HG03558 (cell line): ENCODE measurements at regions not wholly inside any gene's neighbourhood (a gene's known extent, or its start where the extent isn't known, plus 50 kb on each side); places are given as distances from the start of the nearest gene placed in this dataset.

Experiments
- ATAC-seq: cut with Tn5 transposase; IDR thresholded peaks from one replicate; pipeline ENCODE4 v1.9.1; 2021; ENCODE audit warnings: moderate number of reproducible peaks; ENCODE audit not compliant: unreplicated experiment; ENCODE audit errors: extremely low read depth

DNA sequence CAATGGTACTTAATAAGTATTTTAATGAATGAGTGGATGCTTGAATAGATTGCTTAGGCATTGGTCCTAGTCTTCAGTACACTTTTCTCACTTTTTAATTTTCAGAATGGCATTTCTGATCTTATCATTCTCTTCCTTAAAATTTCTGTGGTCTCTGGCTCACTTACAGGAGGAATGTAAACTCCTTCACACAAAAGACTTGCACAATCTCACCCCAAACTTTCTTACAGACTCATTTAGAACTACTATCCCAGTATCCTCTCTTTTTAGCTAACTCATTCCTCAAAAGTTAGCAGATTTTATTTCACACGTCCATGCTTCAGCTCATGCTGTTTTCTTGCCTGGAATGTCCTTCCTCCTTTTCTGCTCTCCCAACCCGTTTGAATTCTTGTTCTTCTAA lies 350.1 kb downstream of the GRXCR1 start:
- no peak for ATAC-seq

DNA sequence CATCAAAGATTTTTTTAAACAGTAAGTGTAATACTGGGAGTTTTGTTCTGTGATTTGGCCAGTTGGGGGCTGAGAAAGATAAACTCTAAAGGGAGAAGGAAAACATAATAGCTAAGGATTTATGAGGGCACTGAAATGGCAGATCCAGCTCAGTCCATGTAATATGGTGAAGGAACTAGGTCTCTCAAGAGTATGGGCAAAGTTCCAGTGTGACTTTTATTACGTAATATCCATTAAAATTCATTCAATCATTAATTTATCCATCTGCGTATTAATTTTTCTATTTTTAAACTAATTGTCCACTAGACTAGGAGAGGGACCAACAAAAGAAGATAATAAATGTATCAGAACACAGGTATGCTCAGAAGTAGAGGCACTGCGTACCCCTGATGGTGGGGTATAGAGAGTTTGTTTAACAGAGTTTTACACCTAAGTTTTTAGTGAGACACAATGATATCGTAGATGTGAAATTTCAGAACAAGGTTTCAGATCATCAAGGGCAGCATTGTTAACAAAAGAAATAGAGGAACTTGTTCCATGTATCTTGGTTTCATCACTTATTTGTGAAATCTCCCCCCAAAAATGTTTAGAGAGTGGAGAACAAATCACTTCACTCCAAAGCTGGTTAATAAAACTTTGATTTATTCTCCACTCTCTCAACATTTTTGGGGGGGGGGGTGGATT lies 351.1 kb downstream of the GRXCR1 start:
- ATAC-seq, result no peak

GRCh38 chr4:43244688-43245382 lies 352.3 kb downstream of the GRXCR1 start:
- peak; percentile 97 for ATAC-seq

DNA sequence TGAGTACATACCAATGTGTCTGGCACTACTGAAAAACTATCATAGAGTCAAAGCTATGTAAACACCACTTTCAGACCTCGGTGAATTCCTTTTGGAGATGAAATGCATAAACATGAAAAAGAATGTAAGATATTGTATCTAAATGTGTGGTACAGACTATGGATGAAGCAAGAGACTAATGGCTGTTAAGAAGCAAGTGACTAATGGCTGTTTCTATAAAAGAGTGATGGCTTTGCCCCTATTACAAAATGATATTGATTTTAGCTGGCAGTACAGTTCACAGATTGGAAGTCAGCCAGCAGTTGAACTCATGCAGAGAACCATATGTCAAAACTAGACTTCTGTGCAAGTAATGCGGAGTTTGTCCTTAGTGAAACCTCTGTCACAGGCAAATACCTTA lies 359.3 kb downstream of the GRXCR1 start:
- ATAC-seq, result no peak

- ATAC-seq, result no peak
Observed at GRCh38 chr4:43253541-43253940, 361.0 kb downstream of the GRXCR1 start.

- ATAC-seq, result no peak
Observed at GRCh38 chr4:43264730-43265129, 372.2 kb downstream of the GRXCR1 start.

DNA sequence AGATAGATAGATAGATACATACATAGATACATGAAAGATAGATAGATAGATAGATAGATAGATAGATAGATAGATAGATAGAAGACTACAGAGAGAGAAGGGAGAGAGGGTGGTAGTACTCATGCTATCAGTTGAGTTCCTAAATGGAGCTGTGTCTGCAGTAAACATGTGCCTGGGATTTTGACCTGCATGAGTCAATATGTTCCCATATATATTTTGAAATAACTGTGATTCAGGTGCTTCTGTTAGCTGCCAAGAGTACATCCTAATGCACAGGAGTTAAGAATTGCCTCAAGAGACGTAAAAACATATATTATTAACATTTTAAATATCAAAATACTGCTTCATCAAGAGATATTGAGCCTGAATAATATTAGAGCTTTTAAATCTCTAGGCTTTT lies 379.4 kb downstream of the GRXCR1 start:
- no peak for ATAC-seq

DNA sequence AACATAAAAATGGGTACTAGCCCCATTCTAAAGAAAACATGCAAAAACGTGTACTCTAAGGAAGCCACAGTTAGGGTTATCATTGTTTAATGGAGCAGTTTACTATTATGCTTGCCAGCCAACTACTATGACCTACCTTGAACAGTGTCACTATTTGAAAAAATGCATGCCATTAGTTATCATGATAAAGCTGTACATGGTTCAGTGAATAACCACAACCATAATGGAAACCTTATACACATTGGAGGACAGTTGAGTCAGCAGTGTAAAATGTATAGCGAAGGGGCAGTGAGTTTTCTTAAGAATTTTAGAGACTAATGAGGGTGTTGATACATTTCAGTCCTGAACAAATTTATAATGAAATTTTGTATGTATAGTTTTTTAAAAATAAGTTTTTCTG lies 381.9 kb downstream of the GRXCR1 start:
- ATAC-seq, result no peak

- ATAC-seq, result no peak
Observed at GRCh38 chr4:43275779-43276178, 383.3 kb downstream of the GRXCR1 start.

- no peak for ATAC-seq
Observed at GRCh38 chr4:43276321-43276720, 383.8 kb downstream of the GRXCR1 start.

DNA sequence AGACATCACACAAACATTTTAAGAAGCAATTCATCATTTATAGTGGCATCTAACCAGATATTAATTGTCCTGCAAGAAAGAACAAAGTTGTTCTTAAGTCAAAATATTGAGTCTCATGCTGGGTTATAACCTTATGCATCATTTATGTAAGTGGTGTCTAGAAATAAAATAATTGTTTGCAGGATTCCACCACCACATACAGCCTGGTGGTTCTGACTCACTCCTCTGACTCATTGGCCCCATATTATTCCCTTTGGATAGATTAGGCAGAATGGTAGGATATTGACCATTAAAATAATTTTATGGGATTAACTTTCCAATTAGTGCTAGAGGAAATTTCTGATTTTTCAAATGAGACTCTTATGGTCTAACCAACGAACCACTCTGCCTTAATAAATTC lies 384.5 kb downstream of the GRXCR1 start:
- no peak for ATAC-seq

GRCh38 chr4:43282534-43282933 lies 390.0 kb downstream of the GRXCR1 start:
- ATAC-seq, result no peak

- ATAC-seq, result no peak
Observed at GRCh38 chr4:43286137-43286536, 393.6 kb downstream of the GRXCR1 start.

- no peak for ATAC-seq
Observed at GRCh38 chr4:43296946-43297528, 404.5 kb downstream of the GRXCR1 start.

- ATAC-seq, result no peak
Observed at GRCh38 chr4:43316813-43317212, 424.3 kb downstream of the GRXCR1 start.

- ATAC-seq, result no peak
Observed at GRCh38 chr4:43325220-43325967, 432.9 kb downstream of the GRXCR1 start.

- ATAC-seq, result no peak
Observed at GRCh38 chr4:43330288-43330687, 437.8 kb downstream of the GRXCR1 start.

DNA sequence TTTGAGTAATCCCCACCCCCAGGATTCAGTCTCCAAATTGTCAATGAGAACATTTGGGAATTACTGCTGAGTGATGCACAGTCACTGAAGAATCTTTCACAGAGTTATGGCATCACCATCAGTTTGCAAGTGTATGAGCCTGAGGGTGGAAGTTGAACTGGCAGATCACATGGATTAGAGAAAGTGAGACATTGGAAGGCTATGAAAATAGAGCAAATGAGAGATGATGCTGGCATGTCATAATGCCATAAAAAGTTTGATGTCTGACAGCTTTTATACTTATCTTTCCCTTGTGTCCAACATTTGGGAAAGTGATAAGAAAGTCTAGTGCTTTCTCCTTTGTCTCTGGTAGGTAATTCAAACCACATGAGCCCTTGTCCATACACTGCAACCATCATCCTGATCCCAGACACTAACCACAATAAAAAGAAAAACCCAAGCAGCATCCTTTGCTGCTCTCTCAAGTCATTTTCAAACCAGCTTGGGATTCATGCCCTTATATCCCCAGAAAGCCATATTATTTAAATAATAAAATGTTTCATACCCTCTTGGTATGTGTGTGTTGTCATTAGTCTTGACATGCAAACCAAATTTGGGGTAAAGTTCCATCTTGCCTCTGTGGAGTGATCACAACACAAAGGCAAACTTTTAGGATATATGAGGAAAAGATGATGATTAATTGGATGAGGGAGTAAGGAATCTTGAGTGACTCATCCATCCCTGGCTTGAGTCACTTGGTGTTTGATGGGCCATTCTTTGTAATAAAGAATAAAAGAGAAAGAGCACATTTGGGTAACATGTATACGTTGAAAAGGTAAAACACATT lies 438.9 kb downstream of the GRXCR1 start:
- ATAC-seq, result no peak

GRCh38 chr4:43332052-43332425 lies 439.5 kb downstream of the GRXCR1 start:
- ATAC-seq, result no peak

GRCh38 chr4:43337707-43338106 lies 445.2 kb downstream of the GRXCR1 start:
- ATAC-seq, result no peak
